ENCODE measurements at regions not wholly inside any gene's neighbourhood (a gene's known extent, or its start where the extent isn't known, plus 50 kb on each side); places are given as distances from the start of the nearest gene placed in this dataset.

- DNase-seq, result no peak
Observed at GRCh38 chr6:147040121-147040910, 163.9 kb upstream of the STXBP5 start.

DNA sequence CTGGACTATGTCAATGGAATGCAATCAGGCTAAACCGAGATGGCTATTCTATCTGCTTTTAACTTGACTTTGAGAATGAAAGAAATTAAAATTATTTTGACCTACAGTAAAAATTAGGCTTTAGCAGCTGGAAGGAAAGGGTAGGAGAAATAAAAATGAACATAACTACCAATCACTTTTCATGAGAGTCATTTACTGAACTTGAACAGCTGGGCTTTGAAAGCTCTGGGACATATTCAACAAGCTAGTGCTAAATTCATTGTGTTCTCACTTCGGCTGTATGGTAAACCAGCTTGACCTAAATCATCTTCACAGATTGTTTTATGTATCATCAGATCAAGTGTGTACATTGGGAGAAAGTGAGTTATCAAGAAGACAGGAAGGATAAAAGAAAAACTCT is 161.5 kb upstream of the STXBP5 start:
- no peak for DNase-seq

GRCh38 chr6:147043994-147044477 is 160.2 kb upstream of the STXBP5 start:
- no peak for DNase-seq

GRCh38 chr6:147046141-147046877 is 157.9 kb upstream of the STXBP5 start:
- no peak for DNase-seq

- DNase-seq, result no peak
Observed at GRCh38 chr6:147048930-147049329, 155.3 kb upstream of the STXBP5 start.

- no peak for DNase-seq
Observed at GRCh38 chr6:147053311-147053921, 150.8 kb upstream of the STXBP5 start.

- DNase-seq, result no peak
Observed at GRCh38 chr6:147054158-147054557, 150.1 kb upstream of the STXBP5 start.

DNA sequence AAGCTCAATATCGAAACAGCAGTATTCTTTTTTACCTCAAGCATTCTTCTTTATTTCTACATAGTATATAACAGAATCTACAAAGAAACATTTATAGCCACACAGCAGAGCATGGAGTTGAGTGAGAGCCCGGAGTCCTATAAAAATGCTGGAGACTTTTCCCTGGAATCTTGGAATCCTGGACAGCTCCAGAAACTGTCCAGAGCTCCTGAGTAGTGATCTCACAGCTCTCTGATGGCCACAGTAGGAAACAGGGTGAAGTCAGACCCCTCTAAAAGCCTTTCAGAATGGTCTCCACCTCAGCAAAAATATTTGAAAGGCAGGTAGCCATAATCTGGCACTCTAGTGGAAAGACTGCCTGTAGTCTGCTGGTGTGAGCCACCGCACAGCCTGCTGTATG is 149.3 kb upstream of the STXBP5 start:
- no peak for DNase-seq

- no peak for DNase-seq
Observed at GRCh38 chr6:147055821-147056392, 148.3 kb upstream of the STXBP5 start.

- no peak for DNase-seq
Observed at GRCh38 chr6:147057188-147057587, 147.0 kb upstream of the STXBP5 start.

- DNase-seq, result no peak
Observed at GRCh38 chr6:147057705-147058342, 146.4 kb upstream of the STXBP5 start.

DNA sequence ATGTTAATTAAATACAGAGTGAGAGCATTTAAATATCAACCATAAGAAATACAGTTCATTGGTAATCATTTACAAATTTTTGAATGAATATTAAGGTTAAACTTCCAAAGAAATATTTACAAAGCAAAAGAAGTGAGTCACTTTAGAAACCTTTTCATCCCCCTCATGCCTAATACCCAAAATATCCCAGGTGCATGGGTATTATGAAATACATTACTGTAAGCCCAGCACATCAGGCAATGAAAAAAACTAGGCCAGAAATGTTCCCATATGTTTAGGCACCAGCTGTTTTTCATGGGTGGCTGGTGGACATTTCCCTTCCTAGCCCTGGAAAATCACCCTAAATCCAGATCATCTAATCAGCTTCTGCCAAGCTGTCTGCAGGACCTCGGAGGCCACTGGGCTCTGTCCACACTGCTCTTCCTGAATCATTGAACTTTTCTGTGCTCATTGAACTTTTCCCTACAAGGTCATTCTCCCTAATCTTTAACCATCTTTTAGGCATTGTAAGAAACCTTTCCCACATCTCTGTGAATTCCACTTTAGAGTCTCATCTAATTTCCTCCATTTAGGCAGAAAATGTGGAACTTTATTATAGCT is 145.3 kb upstream of the STXBP5 start:
- no peak for DNase-seq

DNA sequence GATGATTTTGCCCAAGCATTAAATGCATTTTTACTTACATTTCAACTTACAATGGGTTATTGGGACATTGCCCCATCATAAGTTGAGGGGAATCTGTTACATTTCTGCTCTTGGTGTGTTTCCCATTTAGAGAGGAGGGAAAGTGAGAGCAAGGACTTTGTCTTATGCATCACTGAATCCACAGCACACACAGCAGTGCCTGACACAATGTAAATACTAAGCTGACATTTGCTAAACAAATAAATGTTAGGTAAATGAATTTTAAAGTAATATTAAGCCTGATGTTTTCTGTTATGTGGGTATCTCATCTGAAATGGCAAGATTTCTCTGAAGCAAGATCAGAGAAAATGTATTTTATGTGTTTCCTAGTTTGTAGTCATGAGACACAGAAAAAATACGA is 143.6 kb upstream of the STXBP5 start:
- peak in 1 of 2 experiments; percentile 41 for DNase-seq

GRCh38 chr6:147061252-147061651 is 143.0 kb upstream of the STXBP5 start:
- no peak for DNase-seq

DNA sequence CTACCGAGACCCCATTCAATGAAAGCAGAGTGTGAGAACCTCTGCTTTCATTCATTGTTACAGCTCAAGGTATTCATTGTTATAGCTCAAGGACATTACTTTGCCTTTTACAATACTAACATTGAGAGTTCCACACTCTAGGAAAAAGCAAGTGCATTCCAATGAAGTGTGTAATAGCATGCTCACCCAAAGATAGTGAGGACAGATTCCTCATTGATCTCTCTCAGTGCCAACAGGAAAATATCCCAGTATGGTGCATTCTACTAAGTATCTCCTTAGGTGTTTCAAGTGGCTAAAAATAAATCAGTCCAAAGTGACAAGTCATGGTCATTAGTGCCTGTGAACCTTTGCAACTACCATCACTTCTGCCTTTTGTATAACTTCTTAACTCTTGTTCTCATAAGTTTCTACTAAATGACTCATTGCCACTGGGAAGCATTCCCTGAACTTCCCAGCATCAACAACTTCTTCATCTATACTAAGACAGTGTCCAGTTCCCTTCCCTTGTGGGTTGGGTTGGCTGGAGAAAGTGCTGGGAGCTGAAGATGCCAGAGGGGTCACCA is 140.7 kb upstream of the STXBP5 start:
- DNase-seq, result no peak

DNA sequence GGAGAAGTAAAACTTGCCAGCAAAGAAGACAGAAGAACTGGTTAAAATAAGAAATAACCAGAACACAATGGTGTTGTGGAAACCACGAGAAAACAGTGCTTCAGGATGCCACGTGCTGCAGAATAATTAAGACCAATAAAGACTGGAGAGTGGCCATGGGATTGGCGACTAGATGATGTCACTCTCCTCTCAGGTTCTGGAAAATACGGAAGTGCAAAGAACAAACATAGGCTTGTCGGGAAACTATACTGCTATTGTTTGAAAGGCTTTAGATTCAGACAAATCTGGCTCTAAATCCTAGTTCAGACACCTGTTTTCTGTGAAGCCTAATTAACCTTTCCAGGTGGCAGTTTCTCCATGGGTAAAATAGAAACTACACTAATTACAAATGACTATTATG is 138.4 kb upstream of the STXBP5 start:
- peak in 1 of 2 experiments; percentile 64 for DNase-seq

GRCh38 chr6:147067184-147067583 is 137.0 kb upstream of the STXBP5 start:
- no peak for DNase-seq

DNA sequence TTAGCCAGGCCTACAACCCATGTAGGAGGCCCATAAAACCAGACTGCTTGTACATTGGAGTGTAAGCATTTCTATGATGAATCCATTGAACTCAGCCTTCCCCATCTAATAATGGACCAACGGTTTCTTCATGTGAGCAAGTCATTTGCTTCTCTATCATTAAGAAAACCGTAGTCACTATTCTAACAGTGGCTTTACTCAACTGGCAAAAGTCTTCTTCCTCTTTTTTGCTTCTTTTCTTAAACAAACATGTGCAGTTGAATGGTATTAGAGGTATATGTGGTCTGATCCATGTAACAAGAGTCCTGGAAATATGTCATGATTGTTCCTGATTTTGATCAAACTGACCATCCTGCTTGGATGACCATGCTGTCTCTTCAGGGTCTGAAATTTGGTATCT is 132.4 kb upstream of the STXBP5 start:
- DNase-seq, result no peak

DNA sequence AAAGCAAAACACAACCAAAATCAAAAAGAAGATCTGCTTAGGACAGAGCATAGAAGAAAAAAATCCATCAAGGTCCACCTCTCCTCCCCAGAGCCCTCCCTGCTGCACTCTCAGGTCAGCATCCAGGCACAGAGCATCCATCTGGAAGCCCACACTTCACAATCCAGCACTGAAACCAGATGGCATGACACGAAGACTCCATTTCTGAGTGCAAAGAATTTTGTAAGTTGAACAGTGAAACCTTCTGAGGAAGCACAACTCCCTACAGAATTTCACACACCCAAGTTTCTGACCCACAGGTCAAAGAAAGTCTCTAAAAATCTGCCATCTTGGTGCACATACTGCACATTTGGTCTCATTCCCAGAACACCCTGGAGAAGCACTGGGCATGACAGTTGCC is 128.8 kb upstream of the STXBP5 start:
- no peak for DNase-seq

DNA sequence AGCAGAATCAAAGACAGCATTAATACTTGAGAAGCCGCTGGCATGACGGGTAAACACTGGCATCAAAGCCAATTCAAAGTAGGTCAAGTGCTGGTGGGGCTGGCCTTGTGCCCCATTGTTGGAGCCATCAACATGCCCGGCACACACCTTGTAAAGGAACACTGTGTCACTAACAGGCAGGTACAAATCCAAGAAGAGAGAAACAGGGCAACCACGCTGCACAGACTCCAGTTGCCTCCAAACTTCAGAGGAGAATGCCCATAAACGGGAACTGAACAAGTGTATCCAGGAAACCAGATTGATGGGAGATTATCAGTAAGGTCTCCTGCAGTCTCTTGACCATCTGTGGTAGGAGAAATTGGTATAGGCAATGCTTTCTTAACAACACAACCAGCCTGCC is 127.0 kb upstream of the STXBP5 start:
- DNase-seq, result no peak

DNA sequence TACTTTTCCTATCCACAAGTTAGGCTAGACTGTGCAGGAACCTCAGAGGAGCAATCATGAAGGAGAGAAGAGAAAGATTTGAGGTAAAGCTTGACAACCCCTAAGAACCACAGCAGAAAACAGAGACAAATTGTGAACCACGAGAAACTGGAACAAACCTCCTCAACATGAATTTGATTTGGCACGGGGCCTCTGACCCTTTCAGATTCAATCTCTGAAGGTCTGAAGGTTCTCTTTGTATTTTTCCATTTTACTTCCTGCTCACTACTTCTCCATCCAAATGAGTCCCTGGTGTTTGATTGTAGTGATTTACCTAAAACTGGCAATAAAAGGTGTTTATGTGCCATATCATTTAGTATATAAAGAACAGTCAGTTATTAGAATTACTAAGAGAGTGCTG is 126.1 kb upstream of the STXBP5 start:
- DNase-seq, result no peak

DNA sequence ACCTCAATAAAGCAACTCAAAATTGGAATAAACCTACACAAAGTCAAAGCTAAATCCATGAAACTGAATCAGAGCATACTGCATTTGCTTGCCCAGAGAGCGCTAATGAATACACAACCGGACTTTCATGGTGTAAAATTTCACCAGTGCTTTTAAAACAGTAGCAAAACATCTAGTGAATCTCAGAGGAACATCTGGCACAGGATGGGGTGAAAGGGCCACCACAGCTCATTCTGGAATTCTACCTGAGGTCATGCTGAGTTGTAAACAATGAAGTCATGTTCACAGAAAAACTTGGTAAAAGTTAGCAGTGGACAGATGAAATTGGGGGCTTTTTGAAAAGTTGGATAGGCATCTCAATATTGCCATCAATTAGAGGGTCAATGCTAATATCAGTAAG is 125.6 kb upstream of the STXBP5 start:
- no peak for DNase-seq
